ENCODE measurements at regions not wholly inside any gene's neighbourhood (a gene's known extent, or its start where the extent isn't known, plus 50 kb on each side); places are given as distances from the start of the nearest gene placed in this dataset.
"Not testable (repeated sequence)": the region's sequence is repeated elsewhere in the genome, so short reads cannot be mapped to it uniquely, and the experiment has no call there.

- Mint-ChIP-seq H3K27me3 (ENCODE audit: low read depth in 3 of 3) (peaks cover 0 to 14% (median 13%) of the 10 kb centered on the region in 3 donors), H3K4me3 (no peak overlapping the region), H3K4me1 (no peaks in the 10 kb centered on the region), H3K36me3 (no peaks in the 10 kb centered on the region), H3K27ac (no peak overlapping the region), H3K9me3 (no peaks in the 10 kb centered on the region)
- DNase-seq, result no peak
These were observed 57.0 kb downstream of the RASL11A start for GRCh38 chr13:27327633-27328032.

- H3K4me3 Mint-ChIP-seq, result no peak overlapping the region
- no peaks in the 10 kb centered on the region for H3K36me3 Mint-ChIP-seq
- H3K27ac Mint-ChIP-seq, result no peak overlapping the region
- no peaks in the 10 kb centered on the region for H3K4me1 Mint-ChIP-seq
- no peak for DNase-seq
- no peaks in the 10 kb centered on the region for H3K9me3 Mint-ChIP-seq
- H3K27me3 Mint-ChIP-seq (ENCODE audit: low read depth in 3 of 3), result peaks cover 0 to 14% (median 10%) of the 10 kb centered on the region in 3 donors
These were observed 58.6 kb downstream of the RASL11A start for GRCh38 chr13:27329210-27329609.

- no peaks in the 10 kb centered on the region for H3K36me3 Mint-ChIP-seq
- no peak for DNase-seq
- H3K9me3 Mint-ChIP-seq, result no peaks in the 10 kb centered on the region
- H3K27me3 Mint-ChIP-seq (ENCODE audit: low read depth in 3 of 3), result peaks cover 0 to 7% (median 5%) of the 10 kb centered on the region in 3 donors
- no peak overlapping the region for H3K4me3 Mint-ChIP-seq
- H3K27ac Mint-ChIP-seq, result no peak overlapping the region
- no peaks in the 10 kb centered on the region for H3K4me1 Mint-ChIP-seq
These were observed 64.3 kb downstream of the RASL11A start for GRCh38 chr13:27334774-27335435.

GRCh38 chr13:27336014-27336673, 65.5 kb downstream of the RASL11A start:
- no peak for DNase-seq
- Mint-ChIP-seq H3K4me3 (no peak overlapping the region), H3K4me1 (no peaks in the 10 kb centered on the region), H3K27me3 (ENCODE audit: low read depth in 3 of 3) (peaks cover 0 to 9% (median 5%) of the 10 kb centered on the region in 3 donors), H3K36me3 (no peaks in the 10 kb centered on the region), H3K27ac (no peak overlapping the region), H3K9me3 (no peaks in the 10 kb centered on the region)

GRCh38 chr13:27338207-27338606, 67.6 kb downstream of the RASL11A start:
- Mint-ChIP-seq H3K4me1 (no peaks in the 10 kb centered on the region), H3K27ac (no peak overlapping the region), H3K9me3 (no peaks in the 10 kb centered on the region), H3K27me3 (ENCODE audit: low read depth in 3 of 3) (peaks cover 0 to 7% (median 0%) of the 10 kb centered on the region in 3 donors), H3K4me3 (no peak overlapping the region), H3K36me3 (no peaks in the 10 kb centered on the region)
- DNase-seq, result no peak

GRCh38 chr13:27338816-27339215, 68.2 kb downstream of the RASL11A start:
- no peaks in the 10 kb centered on the region for H3K9me3 Mint-ChIP-seq
- H3K27ac Mint-ChIP-seq, result no peak overlapping the region
- no peak overlapping the region for H3K4me3 Mint-ChIP-seq
- DNase-seq, result no peak
- peaks cover 0 to 7% (median 0%) of the 10 kb centered on the region in 3 donors for H3K27me3 Mint-ChIP-seq (ENCODE audit: low read depth in 3 of 3)
- no peaks in the 10 kb centered on the region for H3K36me3 Mint-ChIP-seq
- H3K4me1 Mint-ChIP-seq, result no peaks in the 10 kb centered on the region

- Mint-ChIP-seq H3K27me3 (ENCODE audit: low read depth in 3 of 3) (peaks cover 0 to 7% (median 0%) of the 10 kb centered on the region in 3 donors), H3K4me3 (no peak overlapping the region), H3K36me3 (no peaks in the 10 kb centered on the region), H3K27ac (no peak overlapping the region), H3K4me1 (no peaks in the 10 kb centered on the region), H3K9me3 (no peaks in the 10 kb centered on the region)
- peak in 1 of 3 donors; percentile 4 for DNase-seq
These were observed 68.7 kb downstream of the RASL11A start for GRCh38 chr13:27339299-27339698.

GRCh38 chr13:27341616-27342015, 71.0 kb downstream of the RASL11A start:
- Mint-ChIP-seq H3K4me1 (no peaks in the 10 kb centered on the region), H3K9me3 (no peaks in the 10 kb centered on the region), H3K27ac (no peak overlapping the region), H3K4me3 (no peak overlapping the region), H3K36me3 (no peaks in the 10 kb centered on the region), H3K27me3 (ENCODE audit: low read depth in 3 of 3) (peaks cover 0 to 7% (median 2%) of the 10 kb centered on the region in 3 donors)
- no peak for DNase-seq

GRCh38 chr13:27347211-27347772, 76.7 kb downstream of the RASL11A start:
- H3K27me3 Mint-ChIP-seq (ENCODE audit: low read depth in 3 of 3), result peaks cover 3 to 11% (median 6%) of the 10 kb centered on the region in 3 donors
- no peak overlapping the region for H3K27ac Mint-ChIP-seq
- no peaks in the 10 kb centered on the region for H3K9me3 Mint-ChIP-seq
- H3K36me3 Mint-ChIP-seq, result no peaks in the 10 kb centered on the region
- H3K4me3 Mint-ChIP-seq, result no peak overlapping the region
- H3K4me1 Mint-ChIP-seq, result no peaks in the 10 kb centered on the region
- DNase-seq, result no peak

- Mint-ChIP-seq H3K9me3 (no peaks in the 10 kb centered on the region), H3K27me3 (ENCODE audit: low read depth in 3 of 3) (peaks cover 3 to 11% (median 6%) of the 10 kb centered on the region in 3 donors), H3K27ac (no peak overlapping the region), H3K4me1 (no peaks in the 10 kb centered on the region), H3K36me3 (no peaks in the 10 kb centered on the region), H3K4me3 (no peak overlapping the region)
- DNase-seq, result no peak
These were observed 76.0 kb upstream of the GTF3A start for GRCh38 chr13:27348461-27348860.

GRCh38 chr13:27349458-27349857, 75.0 kb upstream of the GTF3A start:
- Mint-ChIP-seq H3K9me3 (no peaks in the 10 kb centered on the region), H3K36me3 (no peaks in the 10 kb centered on the region), H3K27ac (no peak overlapping the region), H3K4me1 (no peaks in the 10 kb centered on the region), H3K4me3 (no peak overlapping the region), H3K27me3 (ENCODE audit: low read depth in 3 of 3) (peaks cover 3 to 11% (median 6%) of the 10 kb centered on the region in 3 donors)
- DNase-seq, result no peak

- not testable (repeated sequence) for DNase-seq, H3K4me1 Mint-ChIP-seq, H3K27ac Mint-ChIP-seq, H3K9me3 Mint-ChIP-seq, H3K4me3 Mint-ChIP-seq, H3K36me3 Mint-ChIP-seq
- peaks cover 3 to 11% (median 6%) of the 10 kb centered on the region in 3 donors for H3K27me3 Mint-ChIP-seq (ENCODE audit: low read depth in 3 of 3)
These were observed 73.6 kb upstream of the GTF3A start for GRCh38 chr13:27350825-27351224.

GRCh38 chr13:27352698-27353097, 71.7 kb upstream of the GTF3A start:
- no peaks in the 10 kb centered on the region for H3K9me3 Mint-ChIP-seq
- no peak for DNase-seq
- H3K36me3 Mint-ChIP-seq, result no peaks in the 10 kb centered on the region
- H3K4me1 Mint-ChIP-seq, result no peaks in the 10 kb centered on the region
- H3K27me3 Mint-ChIP-seq (ENCODE audit: low read depth in 3 of 3), result peaks cover 0 to 11% (median 5%) of the 10 kb centered on the region in 3 donors
- no peak overlapping the region for H3K27ac Mint-ChIP-seq
- no peak overlapping the region for H3K4me3 Mint-ChIP-seq

- Mint-ChIP-seq H3K27me3 (ENCODE audit: low read depth in 3 of 3) (peaks cover 0 to 10% (median 4%) of the 10 kb centered on the region in 3 donors), H3K4me1 (no peaks in the 10 kb centered on the region), H3K36me3 (no peaks in the 10 kb centered on the region), H3K4me3 (peak overlapping the region in 1 of 5 donors; percentile 11), H3K27ac (no peak overlapping the region), H3K9me3 (no peaks in the 10 kb centered on the region)
- no peak for DNase-seq
These were observed 71.2 kb upstream of the GTF3A start for GRCh38 chr13:27353166-27353583.

Measured in immature natural killer cell (primary cell).